ENCODE measurements at regions not wholly inside any gene's neighbourhood (a gene's known extent, or its start where the extent isn't known, plus 50 kb on each side); places are given as distances from the start of the nearest gene placed in this dataset.

GRCh38 chr5:93886098-93886806 is 144.9 kb upstream of the POU5F2 start:
- no peak for DNase-seq (ENCODE audit: low read depth)

GRCh38 chr5:93884254-93884653 is 142.9 kb upstream of the POU5F2 start:
- DNase-seq (ENCODE audit: low read depth), result no peak

GRCh38 chr5:93883459-93883858 is 142.1 kb upstream of the POU5F2 start:
- DNase-seq (ENCODE audit: low read depth), result no peak

GRCh38 chr5:93875693-93876092 is 134.3 kb upstream of the POU5F2 start:
- no peak for DNase-seq (ENCODE audit: low read depth)

- DNase-seq (ENCODE audit: low read depth), result no peak
These were observed 133.1 kb upstream of the POU5F2 start for GRCh38 chr5:93874491-93874890.

- no peak for DNase-seq (ENCODE audit: low read depth)
These were observed 132.7 kb upstream of the POU5F2 start for GRCh38 chr5:93874080-93874479.

- no peak for DNase-seq (ENCODE audit: low read depth)
These were observed 131.9 kb upstream of the POU5F2 start for GRCh38 chr5:93873211-93873736.

GRCh38 chr5:93870649-93871048 is 129.2 kb upstream of the POU5F2 start:
- DNase-seq (ENCODE audit: low read depth), result no peak

- DNase-seq (ENCODE audit: low read depth), result no peak
These were observed 127.5 kb upstream of the POU5F2 start for GRCh38 chr5:93868851-93869250.

GRCh38 chr5:93850311-93850710 is 108.9 kb upstream of the POU5F2 start:
- no peak for DNase-seq (ENCODE audit: low read depth)

GRCh38 chr5:93845376-93845775 is 104.0 kb upstream of the POU5F2 start:
- no peak for DNase-seq (ENCODE audit: low read depth)

- DNase-seq (ENCODE audit: low read depth), result no peak
These were observed 90.0 kb upstream of the POU5F2 start for GRCh38 chr5:93831449-93831848.

- DNase-seq (ENCODE audit: low read depth), result no peak
These were observed 89.5 kb upstream of the POU5F2 start for GRCh38 chr5:93830893-93831292.

GRCh38 chr5:93829346-93829745 is 87.9 kb upstream of the POU5F2 start:
- DNase-seq (ENCODE audit: low read depth), result no peak

- no peak for DNase-seq (ENCODE audit: low read depth)
These were observed 80.6 kb upstream of the POU5F2 start for GRCh38 chr5:93821891-93822415.

- no peak for DNase-seq (ENCODE audit: low read depth)
These were observed 78.3 kb upstream of the POU5F2 start for GRCh38 chr5:93819668-93820067.

- DNase-seq (ENCODE audit: low read depth), result no peak
These were observed 69.4 kb upstream of the POU5F2 start for GRCh38 chr5:93810780-93811179.

GRCh38 chr5:93809430-93809829 is 68.0 kb upstream of the POU5F2 start:
- no peak for DNase-seq (ENCODE audit: low read depth)

- no peak for DNase-seq (ENCODE audit: low read depth)
These were observed 66.4 kb upstream of the POU5F2 start for GRCh38 chr5:93807846-93808245.

GRCh38 chr5:93805616-93806379 is 64.4 kb upstream of the POU5F2 start:
- no peak for DNase-seq (ENCODE audit: low read depth)

GRCh38 chr5:93800988-93801811 is 59.8 kb upstream of the POU5F2 start:
- peak; percentile 28 for DNase-seq (ENCODE audit: low read depth)

- no peak for DNase-seq (ENCODE audit: low read depth)
These were observed 53.6 kb upstream of the POU5F2 start for GRCh38 chr5:93794954-93795353.
